Natural killer cell (primary cell): ENCODE measurements at regions not wholly inside any gene's neighbourhood (a gene's known extent, or its start where the extent isn't known, plus 50 kb on each side); places are given as distances from the start of the nearest gene placed in this dataset.

Source experiments
- ATAC-seq, 3 donors: fragments of 150-1000 bp in 2 of 3; fragments of 200-7000 bp in 1 of 3; cut with Tn5 transposase; 1 replicate in 1 of 3; 2 replicates in 2 of 3; pipeline ENCODE4 v1.10.0; 2021; ENCODE audit warnings: mild to moderate bottlenecking in 2 of 3, moderate library complexity in 2 of 3
- DNase-seq, 2 donors: peaks; one replicate each; pipeline versions ENCODE4 v3.0.0 to v3.0.0-alpha.2; 2013 to 2021; ENCODE audit warnings: mixed read lengths in 1 of 2
- H3K27ac ChIP-seq: one replicate; pipeline ENCODE4 v1.5.1; 2013; ENCODE audit warnings: mild to moderate bottlenecking, low read length
- H3K27me3 ChIP-seq: one replicate; pipeline ENCODE4 v1.6.1; 2013; ENCODE audit warnings: low read length; ENCODE audit not compliant: control insufficient read depth, insufficient read depth
- H3K36me3 ChIP-seq: one replicate; pipeline ENCODE4 v1.6.1; 2013; ENCODE audit warnings: low read length; ENCODE audit not compliant: control insufficient read depth, insufficient read depth
- H3K4me1 ChIP-seq: one replicate; pipeline ENCODE4 v1.6.1; 2013; ENCODE audit warnings: low read length; ENCODE audit not compliant: control insufficient read depth, insufficient read depth
- H3K4me3 ChIP-seq: one replicate; pipeline ENCODE4 v1.5.1; 2013; ENCODE audit warnings: low read length
- H3K9me3 ChIP-seq: one replicate; pipeline ENCODE4 v1.6.1; 2013; ENCODE audit warnings: low read length; ENCODE audit not compliant: control insufficient read depth, insufficient read depth
- H3K27ac Mint-ChIP-seq, 2 donors: one replicate each; pipeline ENCODE4 v1.8.0; 2022; ENCODE audit warnings: mild to moderate bottlenecking in 2 of 2, mixed read lengths in 2 of 2, moderate library complexity in 1 of 2
- H3K27me3 Mint-ChIP-seq, 2 donors: one replicate each; pipeline ENCODE4 v1.8.0; 2022; ENCODE audit warnings: low read depth in 2 of 2, mixed read lengths in 2 of 2
- H3K36me3 Mint-ChIP-seq: one replicate; pipeline ENCODE4 v1.8.0; 2022; ENCODE audit warnings: mixed read lengths
- H3K4me1 Mint-ChIP-seq, 2 donors: one replicate each; pipeline ENCODE4 v1.8.0; 2022; ENCODE audit warnings: mixed read lengths in 2 of 2
- H3K4me3 Mint-ChIP-seq: one replicate; pipeline ENCODE4 v1.8.0; 2022; ENCODE audit warnings: mild to moderate bottlenecking, moderate library complexity, mixed read lengths
- H3K9me3 Mint-ChIP-seq, 2 donors: one replicate each; pipeline ENCODE4 v1.8.0; 2022; ENCODE audit warnings: mixed read lengths in 2 of 2
- CTCF ChIP-seq: fragments of 200-600 bp; IDR thresholded peaks from one replicate; pipeline ENCODE4 v1.8.0; 2022; ENCODE audit warnings: antibody characterized with exemption
- WGBS: methylation state at CpG from one replicate; pipeline ENCODE4 v1.1.7; 2013; ENCODE audit warnings: missing lambda C conversion rate; ENCODE audit not compliant: insufficient coverage; 5-methylcytosine and 5-hydroxymethylcytosine counted together
- intact Hi-C: fragments of 100-400 bp; cut with micrococcal nuclease; formaldehyde crosslinking; loops from one replicate; pipeline ENCODE4 v1.14.2; 2022

- Mint-ChIP-seq H3K4me3 (no peak overlapping the region), H3K9me3 (no peaks in the 10 kb centered on the region), H3K36me3 (no peaks in the 10 kb centered on the region), H3K27me3 (peaks cover 13 to 14% of the 10 kb centered on the region in 2 donors), H3K27ac (no peak overlapping the region), H3K4me1 (no peaks in the 10 kb centered on the region)
- no peaks in the 10 kb centered on the region for H3K4me1 ChIP-seq
- H3K27ac ChIP-seq = no peak overlapping the region
- peak; percentile 86 for TF ChIP-seq CTCF
- WGBS = 57% methylated on average over 15 of the region's 15 CpGs
- ATAC-seq (peak; percentile 70 to 82 (median 82)), DNase-seq (peak; percentile 49 to 81)
- peaks cover 3% of the 10 kb centered on the region for H3K27me3 ChIP-seq
- no peaks in the 10 kb centered on the region for H3K36me3 ChIP-seq
- no peak overlapping the region for H3K4me3 ChIP-seq
- no peaks in the 10 kb centered on the region for H3K9me3 ChIP-seq
- intact Hi-C loops = loop anchor here (1.0 to 10.0 kb wide), 3 partner anchors 858 to 1502 kb away; no protein-coding TSS in a partner anchor
These were observed 245.1 kb downstream of the PTBP2 start for GRCh38 chr1:96966536-96967138.

- no peak overlapping the region for H3K27ac ChIP-seq
- ATAC-seq = no peak
- peaks cover 3% of the 10 kb centered on the region for H3K27me3 ChIP-seq
- H3K4me3 ChIP-seq = no peak overlapping the region
- H3K36me3 ChIP-seq = no peaks in the 10 kb centered on the region
- H3K4me3 Mint-ChIP-seq = no peak overlapping the region
- TF ChIP-seq CTCF = no peak
- H3K9me3 Mint-ChIP-seq = no peaks in the 10 kb centered on the region
- DNase-seq = no peak
- H3K27me3 Mint-ChIP-seq = peaks cover 8 to 14% of the 10 kb centered on the region in 2 donors
- no peak overlapping the region for H3K27ac Mint-ChIP-seq
- no peaks in the 10 kb centered on the region for H3K9me3 ChIP-seq
- WGBS = 92% methylated on average over 7 of the region's 8 CpGs
- no peaks in the 10 kb centered on the region for H3K4me1 Mint-ChIP-seq
- no peaks in the 10 kb centered on the region for H3K4me1 ChIP-seq
- intact Hi-C loops = loop anchor here (10.0 kb wide), 1 partner anchor 857 kb away; no protein-coding TSS in a partner anchor
- H3K36me3 Mint-ChIP-seq = no peaks in the 10 kb centered on the region
These were observed 245.7 kb downstream of the PTBP2 start for GRCh38 chr1:96967311-96967710.

GRCh38 chr1:96968541-96968940, 247.0 kb downstream of the PTBP2 start:
- Mint-ChIP-seq H3K4me3 (no peak overlapping the region), H3K4me1 (no peaks in the 10 kb centered on the region), H3K9me3 (no peaks in the 10 kb centered on the region), H3K36me3 (no peaks in the 10 kb centered on the region), H3K27me3 (peaks cover 10% of the 10 kb centered on the region in 2 donors), H3K27ac (no peak overlapping the region)
- Histone ChIP-seq H3K4me1 (no peaks in the 10 kb centered on the region), H3K27me3 (peaks cover 3% of the 10 kb centered on the region), H3K36me3 (no peaks in the 10 kb centered on the region), H3K9me3 (no peaks in the 10 kb centered on the region), H3K4me3 (no peak overlapping the region), H3K27ac (no peak overlapping the region)
- WGBS = 76% methylated on average over 5 of the region's 7 CpGs
- TF ChIP-seq CTCF = no peak
- DNase-seq (no peak), ATAC-seq (no peak)
- intact Hi-C loops = loop anchor here (10.0 kb wide), 1 partner anchor 856 kb away; no protein-coding TSS in a partner anchor

GRCh38 chr1:96968983-96969382, 247.4 kb downstream of the PTBP2 start:
- H3K27ac Mint-ChIP-seq = no peak overlapping the region
- H3K27me3 ChIP-seq = peaks cover 3% of the 10 kb centered on the region
- peaks cover 11 to 14% of the 10 kb centered on the region in 2 donors for H3K27me3 Mint-ChIP-seq

More at GRCh38 chr1:96968983-96969382, 247.4 kb downstream of the PTBP2 start:
- H3K4me1 Mint-ChIP-seq = no peaks in the 10 kb centered on the region
- TF ChIP-seq CTCF = no peak
- 93% methylated on average over 4 of the region's 4 CpGs for WGBS
- DNase-seq (no peak), ATAC-seq (no peak)
- Histone ChIP-seq H3K4me3 (no peak overlapping the region), H3K27ac (no peak overlapping the region), H3K36me3 (no peaks in the 10 kb centered on the region), H3K9me3 (no peaks in the 10 kb centered on the region), H3K4me1 (no peaks in the 10 kb centered on the region)
- intact Hi-C loops = loop anchor here (10.0 kb wide), 1 partner anchor 856 kb away; no protein-coding TSS in a partner anchor
- no peak overlapping the region for H3K4me3 Mint-ChIP-seq
- no peaks in the 10 kb centered on the region for H3K9me3 Mint-ChIP-seq
- H3K36me3 Mint-ChIP-seq = no peaks in the 10 kb centered on the region
